ENCODE measurements at regions not wholly inside any gene's neighbourhood (a gene's known extent, or its start where the extent isn't known, plus 50 kb on each side); places are given as distances from the start of the nearest gene placed in this dataset.

DNA sequence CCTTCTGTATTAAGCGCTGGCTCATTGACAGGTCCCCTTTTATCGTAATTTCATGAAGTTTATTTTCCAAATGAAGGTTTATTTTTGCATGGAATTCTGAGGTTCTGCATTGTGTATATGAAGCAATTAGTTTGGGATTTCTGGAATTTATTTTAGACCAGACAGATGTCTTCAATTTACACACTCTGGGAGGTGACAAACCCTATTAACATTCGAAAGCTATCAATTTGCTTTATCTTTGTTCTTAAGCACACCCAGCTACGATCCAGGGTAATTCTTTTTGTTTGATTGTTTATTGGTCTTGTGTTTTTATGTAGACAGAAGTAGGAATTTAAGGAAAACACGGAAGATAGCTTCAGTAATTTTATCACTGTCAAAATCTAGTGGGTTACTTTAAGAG lies 264.6 kb downstream of the HS3ST3A1 start:
- peaks cover 5% of the 10 kb centered on the region for H3K27me3 ChIP-seq
- no peaks in the 10 kb centered on the region for H3K36me3 ChIP-seq
- TF ChIP-seq CTCF (IDR thresholded peaks at IDR 0.05): no peak
- no peak for DNase-seq
- H3K27ac ChIP-seq: no peak overlapping the region
- H3K9me3 ChIP-seq: no peaks in the 10 kb centered on the region
- no peaks in the 10 kb centered on the region for H3K4me1 ChIP-seq
- no peak for ATAC-seq
- intact Hi-C loops (cut with DNase I): no loop called here
- no peak overlapping the region for H3K4me3 ChIP-seq

GRCh38 chr17:13334374-13334773 lies 267.4 kb downstream of the HS3ST3A1 start:
- no peak for ATAC-seq
- H3K4me3 ChIP-seq: no peak overlapping the region

DNA sequence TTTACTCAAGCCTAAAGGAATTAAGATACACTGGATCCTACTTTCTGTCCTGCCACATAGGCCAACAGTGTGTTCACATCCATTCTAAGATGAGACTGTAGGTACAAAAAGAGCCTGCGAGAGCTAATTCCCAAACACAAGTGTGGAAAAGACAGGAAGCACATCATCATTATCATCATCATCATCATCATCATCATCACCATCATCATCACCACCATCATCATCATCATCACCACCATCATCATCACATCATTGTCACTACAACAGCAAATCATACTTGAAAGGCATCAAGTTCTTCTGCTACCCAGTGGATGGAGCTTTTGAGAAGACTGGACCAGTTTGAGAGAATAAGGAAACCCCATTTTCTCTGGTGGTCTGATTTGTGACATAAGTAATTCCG lies 268.1 kb downstream of the HS3ST3A1 start:
- H3K4me1 ChIP-seq: no peaks in the 10 kb centered on the region
- ATAC-seq (no peak), DNase-seq (no peak)
- H3K4me3 ChIP-seq: no peak overlapping the region
- peaks cover under 1% of the 10 kb centered on the region for H3K27me3 ChIP-seq
- no peak overlapping the region for H3K27ac ChIP-seq
- intact Hi-C loops (cut with DNase I): no loop called here
- no peak for TF ChIP-seq CTCF (IDR thresholded peaks at IDR 0.05)
- no peaks in the 10 kb centered on the region for H3K9me3 ChIP-seq
- no peaks in the 10 kb centered on the region for H3K36me3 ChIP-seq

More at GRCh38 chr17:13334374-13334773, 267.4 kb downstream of the HS3ST3A1 start:
- Histone ChIP-seq H3K4me1 (no peaks in the 10 kb centered on the region), H3K27ac (no peak overlapping the region), H3K27me3 (peaks cover 5% of the 10 kb centered on the region), H3K9me3 (no peaks in the 10 kb centered on the region), H3K36me3 (no peaks in the 10 kb centered on the region)
- DNase-seq: no peak
- TF ChIP-seq CTCF (IDR thresholded peaks at IDR 0.05): no peak
- intact Hi-C loops (cut with DNase I): no loop called here

DNA sequence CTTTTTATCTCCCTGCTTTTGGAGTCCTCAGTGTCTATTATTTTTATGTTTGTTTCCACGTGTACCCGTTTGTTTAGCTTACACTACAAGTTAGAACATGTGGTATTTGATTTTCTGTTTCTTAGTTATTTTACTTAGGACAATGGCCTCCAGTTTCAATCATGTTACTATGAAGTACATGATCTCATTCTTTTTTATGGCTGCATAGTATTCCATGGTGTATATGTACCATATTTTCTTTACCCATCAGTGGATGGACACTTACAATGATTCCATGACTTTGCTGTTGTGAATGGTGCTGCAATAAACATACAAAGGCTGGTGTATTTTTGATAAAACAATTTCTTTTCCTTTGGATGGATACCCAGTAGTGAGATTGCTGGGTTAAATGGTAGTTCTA lies 269.5 kb downstream of the HS3ST3A1 start:
- H3K27me3 ChIP-seq: no peaks in the 10 kb centered on the region
- H3K36me3 ChIP-seq: no peaks in the 10 kb centered on the region
- H3K9me3 ChIP-seq: no peaks in the 10 kb centered on the region
- H3K27ac ChIP-seq: no peak overlapping the region
- DNase-seq: no peak
- no peaks in the 10 kb centered on the region for H3K4me1 ChIP-seq
- no peak for TF ChIP-seq CTCF (IDR thresholded peaks at IDR 0.05)
- no peak overlapping the region for H3K4me3 ChIP-seq
- intact Hi-C loops (cut with DNase I): no loop called here
- ATAC-seq: no peak

DNA sequence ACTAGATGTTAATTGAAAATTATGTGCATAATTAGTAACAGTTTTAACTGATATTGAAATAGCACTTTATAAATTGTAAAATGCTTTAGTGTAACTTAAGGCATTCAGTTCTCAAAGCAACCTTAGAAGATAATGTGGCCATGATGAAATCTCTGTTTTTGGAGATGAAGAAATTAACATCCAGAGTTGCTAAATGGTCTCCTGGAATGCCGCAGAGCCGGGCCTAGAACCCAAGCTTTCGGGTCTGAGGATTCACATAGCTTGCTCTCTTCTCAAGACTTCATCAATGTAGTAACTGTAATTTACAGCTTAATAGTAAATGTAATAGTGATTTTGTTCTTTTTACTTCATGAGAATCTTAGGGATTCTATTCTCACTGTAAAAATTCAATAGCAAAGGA lies 272.3 kb downstream of the HS3ST3A1 start:
- Histone ChIP-seq H3K4me1 (no peaks in the 10 kb centered on the region), H3K27ac (no peak overlapping the region), H3K36me3 (no peaks in the 10 kb centered on the region), H3K9me3 (no peaks in the 10 kb centered on the region), H3K27me3 (no peaks in the 10 kb centered on the region), H3K4me3 (no peak overlapping the region)
- intact Hi-C loops (cut with DNase I): no loop called here
- ATAC-seq (no peak), DNase-seq (no peak)
- no peak for TF ChIP-seq CTCF (IDR thresholded peaks at IDR 0.05)

- H3K4me3 ChIP-seq: no peak overlapping the region
- DNase-seq (no peak), ATAC-seq (no peak)
- no peaks in the 10 kb centered on the region for H3K9me3 ChIP-seq
- TF ChIP-seq CTCF (IDR thresholded peaks at IDR 0.05): no peak
- no peaks in the 10 kb centered on the region for H3K4me1 ChIP-seq
- H3K27me3 ChIP-seq: no peaks in the 10 kb centered on the region
- intact Hi-C loops (cut with DNase I): no loop called here
- no peak overlapping the region for H3K27ac ChIP-seq
- no peaks in the 10 kb centered on the region for H3K36me3 ChIP-seq
Measured at GRCh38 chr17:13323990-13324389, 277.7 kb downstream of the HS3ST3A1 start.

Measured in upper lobe of right lung (tissue), 1 donor.